Neuron (in vitro differentiated cells): ENCODE measurements at regions not wholly inside any gene's neighbourhood (a gene's known extent, or its start where the extent isn't known, plus 50 kb on each side); places are given as distances from the start of the nearest gene placed in this dataset.
"Not testable (repeated sequence)": the region's sequence is repeated elsewhere in the genome, so short reads cannot be mapped to it uniquely, and the experiment has no call there.

Experiments used
- H2AFZ ChIP-seq: one replicate; pipeline ENCODE4 v1.6.1; 2013; ENCODE audit warnings: low read depth, mild to moderate bottlenecking, inconsistent platforms, low read length, moderate library complexity
- H3K27me3 ChIP-seq: one replicate; pipeline ENCODE4 v1.6.1; 2013; ENCODE audit warnings: low read length; ENCODE audit not compliant: insufficient read depth
- H3K36me3 ChIP-seq: one replicate; pipeline ENCODE4 v1.6.1; 2013; ENCODE audit warnings: low read length; ENCODE audit not compliant: insufficient read depth
- H3K4me1 ChIP-seq: one replicate; pipeline ENCODE4 v1.6.1; 2013; ENCODE audit warnings: low read length; ENCODE audit not compliant: insufficient read depth
- H3K4me3 ChIP-seq: 2 replicates; pipeline ENCODE4 v1.5.1; 2013; ENCODE audit warnings: mild to moderate bottlenecking, low read length, moderate library complexity
- H3K9me3 ChIP-seq: one replicate; pipeline ENCODE4 v1.6.1; 2013; ENCODE audit warnings: low read length

DNA sequence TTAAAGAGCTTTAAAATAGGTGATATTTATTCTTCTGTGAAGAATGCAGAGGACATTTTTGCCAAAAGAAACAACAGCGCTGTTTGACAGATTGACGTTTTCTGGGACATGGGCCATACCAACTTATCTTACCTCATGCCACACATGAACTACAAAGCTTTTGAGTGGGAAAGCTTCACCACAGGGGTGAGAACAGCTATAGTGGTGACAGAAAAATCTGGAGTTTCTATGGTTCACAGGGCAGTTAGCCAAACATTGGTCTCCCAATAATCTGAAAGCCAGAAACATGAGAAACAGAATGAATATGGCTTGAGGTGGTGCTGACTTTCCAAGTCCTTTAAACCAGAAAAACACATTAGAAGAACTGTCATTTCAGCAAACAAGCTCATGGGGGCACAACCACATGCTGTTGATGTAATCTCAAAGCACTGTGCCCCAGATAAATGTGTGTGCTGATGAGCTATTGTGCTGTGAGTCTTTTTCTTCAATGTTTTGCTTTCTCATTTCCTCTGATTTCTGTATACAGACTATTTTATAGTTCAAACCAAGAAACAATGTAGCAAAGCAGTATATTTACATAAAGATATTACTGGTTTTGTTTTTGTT, 905.4 kb downstream of the SLC16A7 start:
- H3K9me3 ChIP-seq = no peaks in the 10 kb centered on the region
- H3K4me1 ChIP-seq = no peaks in the 10 kb centered on the region
- H3K36me3 ChIP-seq = no peaks in the 10 kb centered on the region
- H2AFZ ChIP-seq = no peak overlapping the region
- H3K4me3 ChIP-seq = no peak overlapping the region
- no peaks in the 10 kb centered on the region for H3K27me3 ChIP-seq

DNA sequence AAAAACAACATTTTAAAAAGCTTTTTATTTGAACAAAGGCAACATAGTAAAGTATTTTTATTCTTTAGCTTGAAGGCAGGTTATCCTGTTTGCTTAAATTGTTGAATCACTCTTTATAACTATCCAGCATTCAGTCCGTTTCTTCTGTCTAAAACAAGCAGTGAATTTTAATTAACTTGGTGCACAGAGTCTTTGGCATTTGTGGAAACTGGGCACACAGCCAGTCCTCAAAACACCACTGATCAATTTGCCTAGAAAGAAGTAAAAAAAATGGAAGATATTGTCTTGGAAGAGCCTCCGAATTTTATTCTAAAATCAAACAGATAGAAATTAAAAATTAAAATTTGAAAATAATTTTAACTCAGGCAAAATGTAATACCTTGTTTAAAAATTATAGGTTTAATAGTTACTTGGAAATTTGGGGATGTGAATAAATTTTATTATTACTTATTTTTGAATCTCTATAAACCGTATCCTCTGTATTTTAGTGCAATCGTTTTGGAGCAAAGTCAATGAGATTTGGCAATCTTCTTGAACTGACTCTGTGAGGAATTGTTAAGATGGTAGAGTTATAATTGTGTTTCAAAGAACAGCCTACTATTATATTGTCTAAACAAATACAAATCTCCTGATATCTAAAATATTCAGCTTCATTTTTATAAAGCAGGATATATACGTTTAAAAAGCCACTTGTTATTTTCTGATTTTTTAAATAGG, 927.0 kb downstream of the SLC16A7 start:
- no peaks in the 10 kb centered on the region for H3K4me1 ChIP-seq
- H3K4me3 ChIP-seq = no peak overlapping the region
- H3K9me3 ChIP-seq = no peaks in the 10 kb centered on the region
- H3K36me3 ChIP-seq = no peaks in the 10 kb centered on the region
- no peaks in the 10 kb centered on the region for H3K27me3 ChIP-seq
- H2AFZ ChIP-seq = no peak overlapping the region

- no peaks in the 10 kb centered on the region for H3K36me3 ChIP-seq
- no peaks in the 10 kb centered on the region for H3K27me3 ChIP-seq
- H3K4me1 ChIP-seq = no peaks in the 10 kb centered on the region
- no peak overlapping the region for H2AFZ ChIP-seq
- H3K4me3 ChIP-seq = no peak overlapping the region
- no peaks in the 10 kb centered on the region for H3K9me3 ChIP-seq
Measured at GRCh38 chr12:60529261-60529660, 933.4 kb downstream of the SLC16A7 start.

DNA sequence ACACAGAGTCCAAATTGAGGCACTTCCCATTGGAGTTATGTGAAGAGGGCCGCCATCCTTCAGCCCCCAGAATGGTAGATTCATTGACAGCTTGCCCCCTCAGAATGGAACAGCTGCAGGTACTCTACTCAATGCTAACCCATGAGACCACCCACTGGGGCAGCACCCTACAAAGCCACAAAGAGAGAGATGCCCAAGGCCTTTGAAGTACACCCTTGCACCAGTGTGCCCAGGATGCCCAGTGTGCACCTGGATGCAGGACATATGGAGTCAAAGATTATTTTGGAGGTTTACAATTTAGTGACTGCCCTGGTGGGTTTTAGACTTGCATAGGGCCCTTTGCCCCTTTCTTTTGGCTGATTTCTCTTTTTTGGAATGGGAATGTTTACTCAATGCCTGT, 933.9 kb downstream of the SLC16A7 start:
- H3K4me1 ChIP-seq = no peaks in the 10 kb centered on the region
- no peaks in the 10 kb centered on the region for H3K27me3 ChIP-seq

DNA sequence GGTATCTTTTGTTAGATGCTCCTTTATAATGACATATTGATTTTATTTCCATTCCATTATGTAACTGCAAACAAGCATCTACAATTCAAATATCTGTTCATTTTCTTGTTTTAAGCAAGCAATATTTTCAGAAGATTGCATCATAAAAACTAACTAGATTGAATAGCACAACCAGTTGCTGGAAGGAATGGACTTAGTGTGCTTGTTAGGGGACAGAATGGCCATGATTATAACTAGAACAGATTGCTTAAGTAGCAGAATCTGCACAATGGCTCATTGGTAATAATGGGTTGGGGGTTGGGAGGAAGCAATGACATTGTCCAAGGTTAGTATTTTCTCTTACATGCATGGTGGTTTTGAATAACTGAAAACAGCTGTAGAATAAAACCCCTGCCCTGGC, 939.5 kb downstream of the SLC16A7 start:
- H3K27me3 ChIP-seq = no peaks in the 10 kb centered on the region
- H3K36me3 ChIP-seq = no peaks in the 10 kb centered on the region
- peaks cover 7% of the 10 kb centered on the region for H3K4me1 ChIP-seq
- H3K4me3 ChIP-seq = no peak overlapping the region
- H3K9me3 ChIP-seq = no peaks in the 10 kb centered on the region
- H2AFZ ChIP-seq = peak overlapping the region; percentile 26

More for the DNA sequence above, 933.9 kb downstream of the SLC16A7 start:
- H2AFZ ChIP-seq = no peak overlapping the region
- no peaks in the 10 kb centered on the region for H3K9me3 ChIP-seq
- no peaks in the 10 kb centered on the region for H3K36me3 ChIP-seq
- no peak overlapping the region for H3K4me3 ChIP-seq

- Histone ChIP-seq H2AFZ (no peak overlapping the region), H3K4me3 (no peak overlapping the region)
Measured at GRCh38 chr12:60539592-60539991, 943.8 kb downstream of the SLC16A7 start.

DNA sequence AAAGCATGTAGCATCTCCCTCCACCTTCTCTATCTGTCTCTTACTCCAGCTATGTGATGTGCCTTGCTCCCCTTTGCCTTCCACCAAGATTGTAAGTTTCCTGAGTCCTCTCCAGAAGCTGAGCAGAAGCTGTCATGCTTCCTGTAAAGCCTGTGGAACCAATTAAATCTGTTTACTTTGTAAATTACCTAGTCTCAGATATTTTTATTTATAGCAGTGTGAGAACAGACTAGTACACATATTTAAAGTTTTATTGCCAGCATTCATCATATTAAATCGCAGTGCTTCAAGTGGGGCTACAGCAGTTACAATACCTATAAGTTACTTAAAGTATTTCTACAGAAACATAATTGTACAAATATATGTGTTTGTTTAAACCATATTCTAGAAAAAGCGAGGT, 973.1 kb downstream of the SLC16A7 start:
- Histone ChIP-seq H3K36me3 (no peaks in the 10 kb centered on the region), H3K4me1 (no peaks in the 10 kb centered on the region), H3K27me3 (no peaks in the 10 kb centered on the region), H3K9me3 (no peaks in the 10 kb centered on the region), H3K4me3 (no peak overlapping the region), H2AFZ (no peak overlapping the region)

More at GRCh38 chr12:60539592-60539991, 943.8 kb downstream of the SLC16A7 start:
- Histone ChIP-seq H3K36me3 (no peaks in the 10 kb centered on the region), H3K4me1 (peaks cover 7% of the 10 kb centered on the region), H3K9me3 (no peaks in the 10 kb centered on the region), H3K27me3 (no peaks in the 10 kb centered on the region)

GRCh38 chr12:60577607-60578006, 981.8 kb downstream of the SLC16A7 start:
- Histone ChIP-seq H3K36me3 (no peaks in the 10 kb centered on the region), H3K9me3 (no peaks in the 10 kb centered on the region), H3K27me3 (no peaks in the 10 kb centered on the region), H3K4me3 (no peak overlapping the region), H2AFZ (no peak overlapping the region), H3K4me1 (no peaks in the 10 kb centered on the region)

- not testable (repeated sequence) for H3K36me3 ChIP-seq, H3K4me3 ChIP-seq, H3K27me3 ChIP-seq, H2AFZ ChIP-seq, H3K4me1 ChIP-seq, H3K9me3 ChIP-seq
Measured at GRCh38 chr12:60587664-60588063, 991.8 kb downstream of the SLC16A7 start.

- Histone ChIP-seq H3K36me3 (no peaks in the 10 kb centered on the region), H2AFZ (no peak overlapping the region), H3K4me1 (no peaks in the 10 kb centered on the region), H3K27me3 (no peaks in the 10 kb centered on the region), H3K9me3 (no peaks in the 10 kb centered on the region), H3K4me3 (no peak overlapping the region)
Measured at GRCh38 chr12:60594035-60594711, 998.3 kb downstream of the SLC16A7 start.

- H2AFZ ChIP-seq = no peak overlapping the region
- H3K4me3 ChIP-seq = no peak overlapping the region
- no peaks in the 10 kb centered on the region for H3K4me1 ChIP-seq
- no peaks in the 10 kb centered on the region for H3K27me3 ChIP-seq
- no peaks in the 10 kb centered on the region for H3K9me3 ChIP-seq
- no peaks in the 10 kb centered on the region for H3K36me3 ChIP-seq
Measured at GRCh38 chr12:60602601-60603000, 1006.8 kb downstream of the SLC16A7 start.

DNA sequence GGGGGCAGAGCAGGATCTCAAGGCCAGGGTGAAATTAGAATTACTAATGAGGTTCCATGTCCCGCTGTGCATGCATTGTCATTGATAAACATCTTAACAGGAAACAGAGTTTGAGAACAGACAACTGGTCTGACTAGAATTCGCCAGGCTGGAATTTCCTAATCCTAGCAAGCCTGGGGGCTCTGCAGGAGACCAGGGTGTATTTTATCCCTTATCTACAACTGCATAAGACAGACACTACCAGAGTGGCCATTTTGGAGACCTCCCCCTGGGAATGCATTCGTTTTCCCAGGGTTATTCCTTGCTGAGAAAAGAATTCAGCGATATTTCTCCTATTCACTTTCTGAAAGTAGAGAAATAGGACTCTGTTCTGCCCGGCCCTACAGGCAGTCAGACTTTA, 1007.6 kb downstream of the SLC16A7 start:
- H3K36me3 ChIP-seq, H3K27me3 ChIP-seq, H2AFZ ChIP-seq, H3K4me3 ChIP-seq, H3K4me1 ChIP-seq, H3K9me3 ChIP-seq: not testable (repeated sequence)

- H3K36me3 ChIP-seq = no peaks in the 10 kb centered on the region
- no peaks in the 10 kb centered on the region for H3K9me3 ChIP-seq
- H3K4me3 ChIP-seq = no peak overlapping the region
- H2AFZ ChIP-seq = no peak overlapping the region
- H3K4me1 ChIP-seq = no peaks in the 10 kb centered on the region
- no peaks in the 10 kb centered on the region for H3K27me3 ChIP-seq
Measured at GRCh38 chr12:60616400-60616799, 1020.6 kb downstream of the SLC16A7 start.
